ENCODE measurements at regions not wholly inside any gene's neighbourhood (a gene's known extent, or its start where the extent isn't known, plus 50 kb on each side); places are given as distances from the start of the nearest gene placed in this dataset.

- H3K4me3 ChIP-seq (ENCODE audit: low read length in 2 of 2) = no peak overlapping the region
- H3K4me3 Mint-ChIP-seq = no peak overlapping the region
- POLR2A ChIA-PET (ENCODE audit: partially characterized antibody) = no interaction called here
- no peaks in the 10 kb centered on the region for H3K27me3 ChIP-seq (ENCODE audit: insufficient read depth, low read length)
- peaks cover 0 to 3% (median 0%) of the 10 kb centered on the region in 8 donors for H3K9me3 Mint-ChIP-seq
- H3K4me1 ChIP-seq (ENCODE audit: insufficient read depth, low read length) = no peaks in the 10 kb centered on the region
- no peaks in the 10 kb centered on the region for H3K36me3 ChIP-seq (ENCODE audit: insufficient read depth, low read length)
- no peak overlapping the region for H3K27ac Mint-ChIP-seq
- no peak for DNase-seq
- intact Hi-C loops (cut with micrococcal nuclease) = no loop called here
- no peaks in the 10 kb centered on the region for H3K9me3 ChIP-seq (ENCODE audit: control insufficient read depth in 1 of 2, low read length in 2 of 2)
- no peaks in the 10 kb centered on the region for H3K36me3 Mint-ChIP-seq
- no peaks in the 10 kb centered on the region for H3K4me1 Mint-ChIP-seq
- no peak overlapping the region for H3K27ac ChIP-seq (ENCODE audit: low read depth, low read length)
- CTCF ChIA-PET (ENCODE audit: partially characterized antibody) = no interaction called here
- H3K27me3 Mint-ChIP-seq = no peaks in the 10 kb centered on the region
Measured at GRCh38 chr16:9338510-9338909, 247.1 kb downstream of the HAPSTR1 start.

GRCh38 chr16:9340526-9341256 lies 249.2 kb downstream of the HAPSTR1 start:
- ChIA-PET CTCF (ENCODE audit: partially characterized antibody) (no interaction called here), POLR2A (ENCODE audit: partially characterized antibody) (no interaction called here)
- H3K27ac ChIP-seq (ENCODE audit: low read depth, low read length) = no peak overlapping the region
- intact Hi-C loops (cut with micrococcal nuclease) = no loop called here
- Mint-ChIP-seq H3K9me3 (peaks cover 0 to 3% (median under 1%) of the 10 kb centered on the region in 8 donors), H3K27me3 (no peaks in the 10 kb centered on the region), H3K4me3 (no peak overlapping the region), H3K36me3 (no peaks in the 10 kb centered on the region), H3K27ac (no peak overlapping the region), H3K4me1 (no peaks in the 10 kb centered on the region)
- DNase-seq = no peak
- H3K27me3 ChIP-seq (ENCODE audit: insufficient read depth, low read length) = no peaks in the 10 kb centered on the region
- H3K9me3 ChIP-seq (ENCODE audit: control insufficient read depth in 1 of 2, low read length in 2 of 2) = no peaks in the 10 kb centered on the region
- no peak overlapping the region for H3K4me3 ChIP-seq (ENCODE audit: low read length in 2 of 2)
- H3K4me1 ChIP-seq (ENCODE audit: insufficient read depth, low read length) = no peaks in the 10 kb centered on the region
- H3K36me3 ChIP-seq (ENCODE audit: insufficient read depth, low read length) = no peaks in the 10 kb centered on the region

- ChIA-PET CTCF (ENCODE audit: partially characterized antibody) (no interaction called here), POLR2A (ENCODE audit: partially characterized antibody) (no interaction called here)
- Histone ChIP-seq H3K36me3 (ENCODE audit: insufficient read depth, low read length) (no peaks in the 10 kb centered on the region), H3K4me1 (ENCODE audit: insufficient read depth, low read length) (no peaks in the 10 kb centered on the region), H3K4me3 (ENCODE audit: low read length in 2 of 2) (no peak overlapping the region), H3K9me3 (ENCODE audit: control insufficient read depth in 1 of 2, low read length in 2 of 2) (no peaks in the 10 kb centered on the region), H3K27me3 (ENCODE audit: insufficient read depth, low read length) (no peaks in the 10 kb centered on the region), H3K27ac (ENCODE audit: low read depth, low read length) (no peak overlapping the region)
- Mint-ChIP-seq H3K9me3 (peaks cover 0 to 4% (median 3%) of the 10 kb centered on the region in 8 donors), H3K4me1 (no peaks in the 10 kb centered on the region), H3K27me3 (no peaks in the 10 kb centered on the region), H3K27ac (no peak overlapping the region), H3K36me3 (no peaks in the 10 kb centered on the region), H3K4me3 (no peak overlapping the region)
- intact Hi-C loops (cut with micrococcal nuclease) = no loop called here
- no peak for DNase-seq
Measured at GRCh38 chr16:9343276-9343675, 251.8 kb downstream of the HAPSTR1 start.

- Mint-ChIP-seq H3K9me3 (peaks cover 0 to 16% (median 12%) of the 10 kb centered on the region in 8 donors), H3K4me1 (no peaks in the 10 kb centered on the region), H3K4me3 (no peak overlapping the region), H3K36me3 (no peaks in the 10 kb centered on the region), H3K27ac (no peak overlapping the region), H3K27me3 (no peaks in the 10 kb centered on the region)
- Histone ChIP-seq H3K27me3 (ENCODE audit: insufficient read depth, low read length) (no peaks in the 10 kb centered on the region), H3K9me3 (ENCODE audit: control insufficient read depth in 1 of 2, low read length in 2 of 2) (no peaks in the 10 kb centered on the region), H3K4me3 (ENCODE audit: low read length in 2 of 2) (no peak overlapping the region), H3K4me1 (ENCODE audit: insufficient read depth, low read length) (no peaks in the 10 kb centered on the region), H3K36me3 (ENCODE audit: insufficient read depth, low read length) (no peaks in the 10 kb centered on the region), H3K27ac (ENCODE audit: low read depth, low read length) (no peak overlapping the region)
- intact Hi-C loops (cut with micrococcal nuclease) = no loop called here
- ChIA-PET POLR2A (ENCODE audit: partially characterized antibody) (no interaction called here), CTCF (ENCODE audit: partially characterized antibody) (no interaction called here)
- no peak for DNase-seq
Measured at GRCh38 chr16:9344508-9344907, 253.1 kb downstream of the HAPSTR1 start.

GRCh38 chr16:9345046-9345445 lies 253.6 kb downstream of the HAPSTR1 start:
- no peak overlapping the region for H3K4me3 Mint-ChIP-seq
- peaks cover 0 to 18% (median 15%) of the 10 kb centered on the region in 8 donors for H3K9me3 Mint-ChIP-seq
- H3K27ac ChIP-seq (ENCODE audit: low read depth, low read length) = no peak overlapping the region
- H3K27ac Mint-ChIP-seq = no peak overlapping the region
- ChIA-PET POLR2A (ENCODE audit: partially characterized antibody) (no interaction called here), CTCF (ENCODE audit: partially characterized antibody) (no interaction called here)
- H3K36me3 Mint-ChIP-seq = no peaks in the 10 kb centered on the region
- no peaks in the 10 kb centered on the region for H3K36me3 ChIP-seq (ENCODE audit: insufficient read depth, low read length)
- no peaks in the 10 kb centered on the region for H3K4me1 ChIP-seq (ENCODE audit: insufficient read depth, low read length)
- DNase-seq = no peak
- H3K27me3 ChIP-seq (ENCODE audit: insufficient read depth, low read length) = no peaks in the 10 kb centered on the region
- H3K9me3 ChIP-seq (ENCODE audit: control insufficient read depth in 1 of 2, low read length in 2 of 2) = no peaks in the 10 kb centered on the region
- no peaks in the 10 kb centered on the region for H3K27me3 Mint-ChIP-seq
- H3K4me3 ChIP-seq (ENCODE audit: low read length in 2 of 2) = no peak overlapping the region
- H3K4me1 Mint-ChIP-seq = no peaks in the 10 kb centered on the region
- intact Hi-C loops (cut with micrococcal nuclease) = no loop called here

GRCh38 chr16:9345880-9346279 lies 254.4 kb downstream of the HAPSTR1 start:
- H3K27me3 Mint-ChIP-seq = no peaks in the 10 kb centered on the region
- Histone ChIP-seq H3K27ac (ENCODE audit: low read depth, low read length) (no peak overlapping the region), H3K4me1 (ENCODE audit: insufficient read depth, low read length) (no peaks in the 10 kb centered on the region), H3K9me3 (ENCODE audit: control insufficient read depth in 1 of 2, low read length in 2 of 2) (peaks cover 0 to 3% of the 10 kb centered on the region in 2 donors), H3K4me3 (ENCODE audit: low read length in 2 of 2) (no peak overlapping the region), H3K36me3 (ENCODE audit: insufficient read depth, low read length) (no peaks in the 10 kb centered on the region), H3K27me3 (ENCODE audit: insufficient read depth, low read length) (no peaks in the 10 kb centered on the region)
- intact Hi-C loops (cut with micrococcal nuclease) = no loop called here
- H3K36me3 Mint-ChIP-seq = no peaks in the 10 kb centered on the region
- POLR2A ChIA-PET (ENCODE audit: partially characterized antibody) = no interaction called here
- CTCF ChIA-PET (ENCODE audit: partially characterized antibody) = no interaction called here
- no peak overlapping the region for H3K27ac Mint-ChIP-seq
- peaks cover 0 to 18% (median 15%) of the 10 kb centered on the region in 8 donors for H3K9me3 Mint-ChIP-seq
- DNase-seq = no peak
- no peak overlapping the region for H3K4me3 Mint-ChIP-seq
- no peaks in the 10 kb centered on the region for H3K4me1 Mint-ChIP-seq

GRCh38 chr16:9348912-9349311 lies 257.5 kb downstream of the HAPSTR1 start:
- Mint-ChIP-seq H3K27me3 (no peaks in the 10 kb centered on the region), H3K4me1 (no peaks in the 10 kb centered on the region), H3K9me3 (peaks cover 7 to 24% (median 18%) of the 10 kb centered on the region in 8 donors), H3K4me3 (no peak overlapping the region), H3K27ac (no peak overlapping the region), H3K36me3 (no peaks in the 10 kb centered on the region)
- POLR2A ChIA-PET (ENCODE audit: partially characterized antibody) = no interaction called here
- H3K9me3 ChIP-seq (ENCODE audit: control insufficient read depth in 1 of 2, low read length in 2 of 2) = peaks cover 0 to 3% of the 10 kb centered on the region in 2 donors
- intact Hi-C loops (cut with micrococcal nuclease) = no loop called here
- CTCF ChIA-PET (ENCODE audit: partially characterized antibody) = no interaction called here
- no peaks in the 10 kb centered on the region for H3K4me1 ChIP-seq (ENCODE audit: insufficient read depth, low read length)
- H3K36me3 ChIP-seq (ENCODE audit: insufficient read depth, low read length) = no peaks in the 10 kb centered on the region
- DNase-seq = no peak
- H3K27ac ChIP-seq (ENCODE audit: low read depth, low read length) = no peak overlapping the region
- no peaks in the 10 kb centered on the region for H3K27me3 ChIP-seq (ENCODE audit: insufficient read depth, low read length)
- H3K4me3 ChIP-seq (ENCODE audit: low read length in 2 of 2) = no peak overlapping the region
